GM23338 (cell line): ENCODE measurements at regions not wholly inside any gene's neighbourhood (a gene's known extent, or its start where the extent isn't known, plus 50 kb on each side); places are given as distances from the start of the nearest gene placed in this dataset.

ENCODE experiments used
- CREB1 ChIP-seq: fragments of 250-450 bp; sonication (Bioruptor Pico); IDR thresholded peaks from 2 replicates; pipeline ENCODE4 v1.5.0; 2020; ENCODE audit warnings: low read depth, mild to moderate bottlenecking, moderate library complexity
- CTCF ChIP-seq, 2 experiments: fragments of 200-600 bp in 1 of 2; sonication (generic) in 1 of 2; conservative IDR thresholded peaks; 2 replicates each; pipeline versions ENCODE4 v1.5.1 to v1.6.1; 2016 to 2017; ENCODE audit warnings: antibody characterized with exemption in 2 of 2, low read depth in 2 of 2, mild to moderate bottlenecking in 2 of 2, moderate library complexity in 1 of 2
- ETS1 ChIP-seq: IDR thresholded peaks from 2 replicates; pipeline ENCODE4 v1.6.1; 2016; ENCODE audit warnings: antibody characterized with exemption
- EZH2 ChIP-seq: fragments of 200-600 bp; sonication (generic); IDR thresholded peaks from one replicate; pipeline ENCODE4 v1.8.0; 2017; ENCODE audit warnings: antibody characterized with exemption, mild to moderate bottlenecking, low read depth; ENCODE audit not compliant: unreplicated experiment
- EZH2phosphoT487 ChIP-seq: fragments of 200-600 bp; sonication (generic); IDR thresholded peaks from one replicate; pipeline ENCODE4 v1.8.1; 2018; ENCODE audit warnings: antibody characterized with exemption; ENCODE audit not compliant: unreplicated experiment
- JUNB ChIP-seq: IDR thresholded peaks from one replicate; pipeline ENCODE4 v1.6.1; 2016; ENCODE audit warnings: antibody characterized with exemption; ENCODE audit not compliant: unreplicated experiment
- NANOG ChIP-seq: IDR thresholded peaks from 2 replicates; pipeline ENCODE4 v1.6.1; 2016; ENCODE audit warnings: antibody characterized with exemption, borderline replicate concordance
- POLR2AphosphoS5 ChIP-seq: IDR thresholded peaks from 2 replicates; pipeline ENCODE4 v1.6.1; 2016; ENCODE audit warnings: antibody characterized with exemption, low read depth
- REST ChIP-seq: IDR thresholded peaks from one replicate; pipeline ENCODE4 v1.6.1; 2018; ENCODE audit warnings: antibody characterized with exemption; ENCODE audit not compliant: unreplicated experiment
- STAT1 ChIP-seq: IDR thresholded peaks from one replicate; pipeline ENCODE4 v1.6.1; 2016; ENCODE audit warnings: antibody characterized with exemption; ENCODE audit not compliant: unreplicated experiment
- ZNF331 ChIP-seq: fragments of 250-450 bp; sonication (Bioruptor Pico); IDR thresholded peaks from 2 replicates; pipeline ENCODE4 v1.5.0; 2020; ENCODE audit warnings: low read depth, mild to moderate bottlenecking, moderate library complexity

- no peak for TF ChIP-seq CTCF (conservative IDR thresholded peaks at IDR 0.05; ENCODE audit: low read depth in 2 of 2)
- no peak for TF ChIP-seq EZH2
- TF ChIP-seq POLR2AphosphoS5 = no peak
- TF ChIP-seq CREB1 (CRISPR knock-in tag) = no peak
- no peak for TF ChIP-seq REST
- no peak for TF ChIP-seq EZH2phosphoT487
- no peak for TF ChIP-seq ZNF331 (CRISPR knock-in tag)
- TF ChIP-seq JUNB = no peak
- TF ChIP-seq ETS1 = no peak
- no peak for TF ChIP-seq NANOG
- no peak for TF ChIP-seq STAT1
These were observed 94.1 kb upstream of the GK2 start for GRCh38 chr4:79502081-79502480.
